GM12872 (cell line): ENCODE measurements at regions not wholly inside any gene's neighbourhood (a gene's known extent, or its start where the extent isn't known, plus 50 kb on each side); places are given as distances from the start of the nearest gene placed in this dataset.

Experiments used
- TF ChIP-seq, protein P1 (sequence below): IDR thresholded peaks from 3 replicates; pipeline ENCODE4 v1.5.1; 2011; ENCODE audit warnings: low read depth, mild to moderate bottlenecking, low read length, moderate library complexity; ENCODE audit not compliant: insufficient read depth

DNA sequence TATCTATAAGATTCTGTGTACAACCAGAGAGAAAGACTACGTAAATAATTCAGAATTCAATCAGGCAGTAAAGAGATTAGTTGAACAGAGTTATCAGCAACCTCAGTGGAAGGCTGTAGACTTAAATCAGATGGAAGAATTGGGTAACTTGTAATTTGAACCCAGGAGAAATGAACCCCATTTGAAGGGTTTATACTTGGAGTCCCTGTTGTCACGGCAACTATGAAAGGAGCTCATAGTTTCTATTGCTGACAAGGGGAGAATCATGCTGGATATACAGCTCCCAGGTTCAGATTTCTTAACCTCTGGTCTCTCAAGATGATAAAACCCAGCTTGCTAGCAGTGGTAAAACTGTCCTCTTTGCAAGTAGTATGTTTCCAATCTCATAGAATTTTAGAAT lies 54.4 kb upstream of the BMP4 start:
- TF ChIP-seq, protein P1, sequence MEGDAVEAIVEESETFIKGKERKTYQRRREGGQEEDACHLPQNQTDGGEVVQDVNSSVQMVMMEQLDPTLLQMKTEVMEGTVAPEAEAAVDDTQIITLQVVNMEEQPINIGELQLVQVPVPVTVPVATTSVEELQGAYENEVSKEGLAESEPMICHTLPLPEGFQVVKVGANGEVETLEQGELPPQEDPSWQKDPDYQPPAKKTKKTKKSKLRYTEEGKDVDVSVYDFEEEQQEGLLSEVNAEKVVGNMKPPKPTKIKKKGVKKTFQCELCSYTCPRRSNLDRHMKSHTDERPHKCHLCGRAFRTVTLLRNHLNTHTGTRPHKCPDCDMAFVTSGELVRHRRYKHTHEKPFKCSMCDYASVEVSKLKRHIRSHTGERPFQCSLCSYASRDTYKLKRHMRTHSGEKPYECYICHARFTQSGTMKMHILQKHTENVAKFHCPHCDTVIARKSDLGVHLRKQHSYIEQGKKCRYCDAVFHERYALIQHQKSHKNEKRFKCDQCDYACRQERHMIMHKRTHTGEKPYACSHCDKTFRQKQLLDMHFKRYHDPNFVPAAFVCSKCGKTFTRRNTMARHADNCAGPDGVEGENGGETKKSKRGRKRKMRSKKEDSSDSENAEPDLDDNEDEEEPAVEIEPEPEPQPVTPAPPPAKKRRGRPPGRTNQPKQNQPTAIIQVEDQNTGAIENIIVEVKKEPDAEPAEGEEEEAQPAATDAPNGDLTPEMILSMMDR, result no peak

DNA sequence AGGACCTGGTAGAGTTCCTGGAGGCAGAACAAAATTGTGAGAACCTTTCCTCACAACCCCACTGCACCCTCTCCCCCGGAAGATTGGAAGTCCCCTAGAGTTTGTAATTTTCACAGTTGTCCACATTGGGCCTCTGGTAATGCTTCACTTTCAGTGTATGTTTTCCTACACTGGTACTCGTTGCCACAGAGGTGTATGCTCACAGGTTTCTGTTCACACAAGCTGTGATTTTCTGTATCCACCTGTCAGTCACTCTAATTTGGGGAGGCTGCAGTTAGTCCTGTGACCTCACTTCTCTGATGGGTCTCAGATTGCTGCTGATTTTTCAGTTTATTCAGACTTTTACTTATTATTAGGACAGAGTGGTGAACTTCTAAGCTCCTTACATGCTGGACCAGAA lies 66.4 kb upstream of the BMP4 start:
- TF ChIP-seq, protein P1, result no peak

DNA sequence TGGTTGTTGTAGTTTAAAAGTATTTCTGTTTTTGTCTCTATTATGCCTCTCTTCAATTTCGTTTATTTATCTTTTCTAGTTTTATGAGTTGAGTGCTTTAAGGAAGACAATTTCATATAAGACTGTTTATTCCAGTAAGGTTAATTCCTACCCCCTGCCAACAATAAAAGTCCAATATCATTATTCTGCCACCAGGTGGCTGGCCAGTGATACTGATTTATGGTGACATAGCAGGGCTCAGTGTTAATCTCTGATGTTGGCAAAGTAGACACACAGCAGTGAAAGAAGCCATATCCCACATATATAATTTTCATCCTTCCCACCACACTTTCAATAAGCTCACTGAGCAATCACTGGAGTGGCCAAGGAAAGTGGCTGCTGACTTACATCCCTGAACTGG lies 69.0 kb upstream of the BMP4 start:
- TF ChIP-seq, protein P1, result no peak; the same call in 2 of the 3 replicates

DNA sequence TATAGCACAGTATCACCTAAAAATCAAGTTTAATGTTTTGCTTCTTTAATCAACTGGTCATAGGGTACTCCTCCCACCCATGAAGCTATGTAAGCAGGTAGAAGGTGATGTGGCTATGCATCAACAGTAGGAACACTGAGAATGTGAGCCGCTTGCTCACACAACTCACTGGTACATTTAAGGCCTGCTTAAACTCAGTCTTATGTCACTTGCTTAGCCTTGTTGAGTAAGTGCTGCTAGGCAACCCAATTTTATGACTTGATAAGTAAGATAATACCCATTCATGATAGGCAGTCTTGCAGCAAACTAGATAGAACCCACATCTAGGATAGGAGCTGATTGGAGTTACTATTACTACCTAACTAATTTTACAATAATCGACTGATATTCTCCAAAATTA lies 70.0 kb upstream of the BMP4 start:
- TF ChIP-seq, protein P1, result no peak

DNA sequence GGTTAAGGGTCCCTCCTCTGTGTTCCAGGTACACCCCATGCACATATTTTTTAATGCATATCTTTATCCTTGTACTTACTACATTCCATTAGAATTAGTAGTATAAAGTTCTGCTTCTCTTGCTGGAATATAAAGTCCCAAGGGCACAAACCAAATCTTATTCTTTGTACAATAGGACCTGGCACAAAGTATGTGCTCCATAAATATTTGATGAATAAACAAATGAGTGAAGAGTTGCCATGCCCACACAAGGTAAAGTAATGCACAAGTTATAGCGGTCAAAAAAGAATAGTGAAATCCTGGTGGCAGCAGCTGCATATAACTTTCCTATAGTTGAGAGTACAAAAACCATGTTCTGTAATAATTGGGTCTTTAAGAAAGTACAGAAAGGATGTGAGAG lies 82.1 kb upstream of the BMP4 start:
- TF ChIP-seq, protein P1, result no peak

DNA sequence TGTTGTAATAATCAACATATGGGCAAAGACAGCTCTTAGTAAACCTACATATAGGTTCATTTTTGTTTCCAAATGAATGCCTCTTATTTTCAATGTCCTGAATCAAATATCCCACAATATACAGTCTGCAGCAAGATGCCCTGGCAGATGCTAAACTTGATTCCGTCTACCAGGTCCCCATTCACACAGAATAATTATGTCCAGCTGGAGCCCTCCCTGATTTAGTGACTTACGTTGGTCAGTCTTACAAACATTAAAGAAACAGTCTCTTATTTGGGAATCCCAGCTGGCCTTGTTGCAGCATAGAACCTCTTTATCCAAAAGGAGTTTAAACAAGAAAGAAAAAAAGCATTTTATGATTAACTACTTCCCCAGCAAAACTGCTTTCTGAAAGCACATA lies 82.7 kb upstream of the BMP4 start:
- TF ChIP-seq, protein P1, result no peak

DNA sequence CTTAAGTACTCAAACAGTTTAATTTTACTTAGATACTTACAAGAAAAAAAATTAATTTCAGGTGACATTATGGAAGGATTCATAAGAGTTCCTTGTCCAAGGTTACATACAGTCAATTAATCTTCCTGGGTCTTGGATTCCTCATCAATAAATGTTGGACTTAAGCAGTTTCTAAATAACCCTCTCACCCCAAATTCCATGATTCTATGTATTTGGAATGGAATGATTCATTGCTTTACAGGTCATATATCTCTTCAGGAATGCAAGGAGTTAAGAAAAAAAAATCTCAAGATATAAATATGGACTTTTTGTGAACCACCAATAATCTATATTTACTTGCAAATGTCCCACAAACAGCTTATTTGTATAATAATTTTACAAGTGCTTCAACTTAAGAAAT lies 84.2 kb upstream of the BMP4 start:
- TF ChIP-seq, protein P1, result no peak

DNA sequence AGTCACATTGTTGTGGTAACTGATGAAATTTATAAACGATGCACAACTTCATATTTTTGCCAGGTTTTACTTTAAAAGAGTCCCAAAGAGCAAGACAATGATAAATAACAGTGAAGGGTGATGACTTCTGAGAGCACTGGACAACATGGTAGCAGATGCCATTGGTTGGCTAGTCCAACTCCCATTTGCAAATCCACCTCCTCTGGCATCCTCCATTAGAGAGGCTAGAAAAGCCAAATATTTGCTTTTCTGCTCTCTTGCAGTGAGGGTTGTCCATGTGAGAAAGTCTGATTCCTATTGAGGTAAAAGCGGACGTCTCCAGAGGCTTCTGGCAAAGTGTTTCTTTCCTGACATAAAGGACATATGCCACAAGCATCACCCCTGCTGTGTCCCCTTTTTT lies 89.6 kb upstream of the BMP4 start:
- TF ChIP-seq, protein P1, result no peak
